ENCODE measurements at regions not wholly inside any gene's neighbourhood (a gene's known extent, or its start where the extent isn't known, plus 50 kb on each side); places are given as distances from the start of the nearest gene placed in this dataset.

DNA sequence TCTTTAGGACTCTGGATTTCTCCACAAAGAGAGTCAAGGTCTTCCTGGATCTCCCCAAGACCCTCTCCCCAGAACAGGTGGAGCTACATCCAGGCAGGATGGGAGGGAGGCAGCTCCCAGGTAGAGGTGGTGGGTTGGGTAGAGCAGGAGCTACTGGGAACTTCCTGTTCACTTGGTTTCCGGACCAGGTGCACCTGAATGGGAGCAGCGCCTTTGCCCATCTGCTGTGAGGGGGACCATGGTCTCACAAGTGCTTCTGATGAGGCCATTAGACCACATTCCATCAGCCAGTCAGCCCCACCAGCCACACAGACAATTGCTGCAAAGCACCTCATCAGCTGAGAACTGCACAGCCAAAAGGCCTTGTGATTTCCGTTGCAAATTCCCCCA, 188.8 kb downstream of the MATN1 start:
- TF ChIP-seq CTCF (IDR thresholded peaks at IDR 0.05) (no peak), POLR2A (IDR thresholded peaks at IDR 0.05) (no peak)

Measured in thyroid gland (tissue), 4 donors.